HuH-7 (cell line): ENCODE measurements at regions not wholly inside any gene's neighbourhood (a gene's known extent, or its start where the extent isn't known, plus 50 kb on each side); places are given as distances from the start of the nearest gene placed in this dataset.
A peak's percentile ranks its signal among the peaks of the same experiment; 100 is the strongest.
"Not testable (repeated sequence)": the region's sequence is repeated elsewhere in the genome, so short reads cannot be mapped to it uniquely, and the experiment has no call there.

Source experiments
- DNase-seq: peaks from one replicate; pipeline ENCODE4 v3.0.0; 2011; ENCODE audit warnings: low spot score

DNA sequence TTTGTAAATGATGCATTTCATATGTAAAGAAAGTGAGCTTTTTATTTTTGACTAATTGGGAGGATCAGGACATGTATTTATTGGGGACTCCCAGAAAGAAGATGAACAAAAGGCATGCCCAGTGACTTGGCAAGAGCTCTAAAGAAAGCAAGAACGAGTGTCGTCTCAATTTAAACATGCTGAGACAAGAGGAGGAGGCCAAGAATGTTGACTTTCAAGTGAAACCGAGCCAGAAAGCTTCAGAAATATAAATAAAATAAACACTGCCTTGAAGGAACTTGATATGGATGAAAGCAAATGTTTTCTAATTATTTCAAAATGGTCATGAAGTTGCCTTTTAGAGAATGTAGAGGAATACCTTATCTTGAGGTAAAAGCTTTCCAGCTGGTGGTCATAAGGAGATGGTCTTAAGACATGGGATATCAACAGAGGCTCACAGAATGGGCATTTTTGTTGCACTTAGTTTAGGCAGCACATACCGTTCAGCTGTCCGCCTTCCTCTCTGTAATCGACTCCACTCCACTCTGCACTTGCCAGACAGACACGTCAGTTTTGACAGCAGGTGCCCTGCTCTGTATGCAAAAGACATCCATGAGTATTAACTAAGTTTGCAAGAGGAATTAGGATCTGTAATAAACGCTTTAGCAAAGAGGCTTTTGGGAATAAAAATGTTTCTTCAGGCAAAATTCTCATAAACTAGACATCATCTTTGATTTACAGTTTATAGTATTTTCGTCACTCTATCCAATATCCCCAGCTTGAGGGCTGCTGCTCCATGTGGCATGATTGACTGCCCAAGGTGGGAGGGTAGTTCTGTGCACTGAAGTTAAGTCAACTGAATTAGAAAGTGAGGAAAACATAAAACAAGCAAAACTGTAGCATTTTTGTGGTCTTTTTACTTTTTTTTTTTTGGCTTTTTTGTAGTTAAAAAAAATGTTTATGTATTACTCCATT lies 613.1 kb downstream of the PKHD1 start:
- DNase-seq = no peak

DNA sequence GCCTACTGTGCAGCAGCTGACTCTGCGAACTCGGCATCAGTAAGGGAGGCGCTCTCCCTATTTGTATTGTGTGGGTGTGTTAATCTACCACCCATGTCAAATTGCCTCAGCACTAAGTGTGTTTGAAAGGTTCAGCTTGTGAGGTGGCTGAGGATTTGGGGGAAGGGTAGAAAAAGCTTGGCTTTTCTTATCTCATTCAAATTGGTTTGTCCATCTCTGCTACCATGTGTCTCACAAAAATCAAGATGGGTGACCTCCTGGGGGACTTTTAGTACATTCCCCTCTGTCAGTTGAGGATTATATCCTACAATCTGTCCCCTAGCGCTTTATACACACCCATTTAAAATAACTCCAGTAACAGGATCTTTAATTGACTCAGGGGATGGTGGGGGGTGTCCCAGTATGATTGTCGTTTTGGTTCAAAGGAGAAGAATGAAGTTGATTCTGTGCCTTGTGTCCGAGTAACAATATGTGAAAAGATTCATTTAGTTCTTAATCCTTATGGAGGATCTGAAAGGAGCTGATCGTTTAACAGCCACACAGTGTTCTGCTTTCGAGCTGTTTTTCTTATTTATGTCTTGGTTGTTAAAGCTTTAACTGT lies 609.6 kb downstream of the PKHD1 start:
- no peak for DNase-seq

DNA sequence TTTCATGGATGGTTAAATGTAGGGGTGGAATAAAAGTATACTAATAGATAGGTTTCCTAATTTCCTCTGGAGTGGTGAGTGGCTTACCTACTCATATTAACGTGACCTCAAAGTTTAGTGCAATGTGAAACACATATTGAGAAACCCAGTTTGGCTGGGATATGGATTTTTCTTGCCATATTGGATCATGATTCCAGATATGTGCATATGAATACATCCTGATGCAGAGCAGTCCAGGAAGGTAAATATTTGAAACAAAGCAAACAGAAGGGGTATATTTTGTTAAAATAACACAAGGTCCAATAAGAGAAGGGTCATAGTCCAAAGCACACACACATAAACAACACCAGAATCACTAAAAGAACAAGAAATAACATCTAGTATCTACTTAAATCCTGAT lies 608.1 kb downstream of the PKHD1 start:
- no peak for DNase-seq

DNA sequence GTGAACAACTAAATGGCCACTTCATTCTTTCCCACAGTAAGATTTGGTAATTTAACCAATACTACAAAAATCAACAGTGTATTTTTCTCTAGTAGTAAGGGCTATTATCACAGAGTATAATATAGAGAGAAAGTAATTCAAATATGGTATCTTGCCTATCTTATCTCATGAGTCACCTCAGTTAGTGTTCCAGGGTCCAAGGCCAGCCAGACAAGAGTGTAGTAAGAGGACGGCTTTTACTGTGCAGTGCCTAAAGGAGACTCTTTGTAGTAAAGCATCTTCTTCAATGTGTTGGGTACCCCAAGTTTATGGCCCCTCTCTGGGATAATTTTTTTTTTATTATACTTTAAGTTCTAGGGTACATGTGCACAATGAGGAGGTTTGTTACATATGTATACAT lies 607.4 kb downstream of the PKHD1 start:
- DNase-seq = no peak

GRCh38 chr6:51485869-51486268 lies 601.5 kb downstream of the PKHD1 start:
- not testable (repeated sequence) for DNase-seq

DNA sequence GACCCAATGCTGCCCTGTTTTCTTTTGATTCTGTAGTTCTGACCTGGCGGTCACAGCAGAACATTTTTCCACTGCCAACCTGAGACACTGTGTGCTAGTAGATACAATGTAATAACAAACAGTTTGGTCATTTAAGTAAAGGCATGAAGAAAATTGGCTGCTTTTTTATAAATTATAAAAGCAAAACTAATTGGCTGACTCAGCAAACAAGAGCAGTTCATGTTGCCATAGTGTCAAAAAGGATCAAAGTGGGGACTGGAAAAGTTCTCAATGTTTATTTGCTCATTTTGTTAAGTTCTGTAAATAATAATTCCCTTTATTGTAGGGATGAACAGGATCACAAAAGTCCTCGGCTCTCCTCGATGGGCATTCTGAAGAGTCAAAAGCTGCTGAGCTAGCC lies 599.5 kb downstream of the PKHD1 start:
- no peak for DNase-seq

DNA sequence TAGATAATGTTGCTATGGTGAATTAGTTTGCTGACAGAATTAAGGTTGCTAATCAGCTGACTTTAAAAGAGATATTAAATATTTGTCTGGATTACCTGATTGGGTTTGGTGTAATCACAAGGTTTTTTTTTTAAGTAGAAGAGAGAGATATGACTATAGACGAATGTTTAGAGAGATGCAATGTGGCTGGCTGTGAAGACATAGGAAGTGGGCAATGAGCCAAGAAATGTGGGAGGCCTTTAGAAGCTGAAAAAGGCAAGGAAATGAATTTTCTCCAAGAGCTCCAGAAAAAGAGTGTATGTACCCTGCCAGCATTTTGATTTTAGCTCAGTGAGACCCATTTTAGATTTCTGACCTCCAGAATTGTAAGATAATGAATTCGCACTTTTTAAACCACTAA lies 598.3 kb downstream of the PKHD1 start:
- DNase-seq = no peak

- DNase-seq = no peak
Observed at GRCh38 chr6:51490101-51490500, 597.3 kb downstream of the PKHD1 start.

- DNase-seq = no peak
Observed at GRCh38 chr6:51494342-51494741, 593.1 kb downstream of the PKHD1 start.

- DNase-seq = no peak
Observed at GRCh38 chr6:51495096-51495495, 592.3 kb downstream of the PKHD1 start.

DNA sequence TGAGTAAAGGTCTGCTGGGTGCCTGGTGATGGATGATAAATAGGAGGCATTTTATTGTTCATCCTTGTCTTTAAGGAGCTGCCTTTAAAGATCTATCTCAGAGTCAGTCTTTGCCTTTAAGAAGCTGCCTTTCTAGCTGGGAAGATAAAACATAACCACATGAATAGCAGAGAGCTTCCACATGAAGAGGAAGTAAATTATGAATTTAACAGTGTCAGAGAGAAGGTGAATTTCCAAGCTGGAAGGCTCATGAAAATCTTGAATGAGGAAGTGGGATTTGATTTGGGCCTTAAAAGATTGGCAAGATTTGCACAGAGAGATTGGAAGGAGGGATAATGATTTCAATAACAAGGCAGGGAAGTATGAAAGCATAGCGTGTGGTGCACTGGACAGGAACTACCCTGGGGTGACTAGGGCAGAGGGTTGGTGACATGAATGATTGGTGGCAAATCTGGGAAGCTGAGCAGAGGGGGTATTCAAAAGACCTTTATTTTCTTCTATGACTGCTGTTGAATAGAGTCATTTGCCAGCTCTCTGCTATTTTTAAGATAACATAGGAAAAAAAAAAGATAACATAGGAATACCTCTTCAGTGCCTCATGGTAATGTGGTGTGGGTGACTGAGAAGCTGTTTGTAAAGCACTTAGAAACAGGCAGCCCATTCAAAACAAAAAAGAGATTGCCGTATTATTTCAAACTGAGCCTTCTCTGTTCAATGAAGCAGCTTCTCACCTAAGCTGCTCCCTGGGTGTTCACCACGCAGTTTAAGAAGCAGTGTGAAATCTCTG lies 591.6 kb downstream of the PKHD1 start:
- no peak for DNase-seq

GRCh38 chr6:51502996-51503395 lies 584.4 kb downstream of the PKHD1 start:
- DNase-seq = no peak

- DNase-seq = no peak
Observed at GRCh38 chr6:51505434-51505833, 582.0 kb downstream of the PKHD1 start.

DNA sequence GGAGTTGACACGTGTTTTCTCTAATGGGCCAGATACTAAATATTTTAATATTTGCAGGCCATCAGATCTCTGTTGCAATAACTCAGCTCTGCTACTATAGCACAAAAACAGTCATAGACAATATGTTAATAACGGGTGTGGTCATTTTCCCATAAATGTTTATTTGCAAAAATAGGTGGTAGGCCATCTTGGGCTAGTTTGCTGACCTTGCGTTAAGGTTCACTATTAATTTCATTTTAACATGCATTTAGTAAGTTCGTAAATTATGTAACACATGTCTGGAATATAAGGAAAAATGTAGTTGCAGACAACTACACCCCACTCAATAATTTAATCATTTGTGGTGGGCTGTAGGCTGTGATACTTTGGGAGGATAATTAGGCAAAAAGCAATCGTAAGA lies 577.8 kb downstream of the PKHD1 start:
- DNase-seq = no peak

DNA sequence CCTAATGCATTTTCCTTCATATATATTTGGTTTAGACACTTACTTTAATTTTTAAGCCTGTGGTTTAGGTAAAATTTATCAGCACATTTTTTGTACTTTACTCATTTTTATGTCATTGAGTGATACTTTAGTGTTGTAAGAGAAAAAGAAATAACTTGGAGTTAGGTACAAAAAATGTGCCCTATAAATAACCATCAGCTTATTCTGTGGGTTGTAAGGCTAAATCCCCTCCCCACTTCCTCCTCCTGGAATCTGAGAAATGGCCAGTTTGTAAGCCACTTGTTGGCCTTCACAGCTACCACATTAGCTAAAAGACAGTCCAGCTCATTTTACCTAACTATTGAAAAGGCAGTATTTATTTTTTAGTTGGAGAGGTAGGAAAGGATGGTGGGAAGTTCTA lies 576.3 kb downstream of the PKHD1 start:
- DNase-seq = no peak

- peak; percentile 1 for DNase-seq
Observed at GRCh38 chr6:51513891-51514747, 573.3 kb downstream of the PKHD1 start.

GRCh38 chr6:51514748-51515402 lies 572.5 kb downstream of the PKHD1 start:
- no peak for DNase-seq

GRCh38 chr6:51526049-51526448 lies 561.4 kb downstream of the PKHD1 start:
- DNase-seq = no peak

DNA sequence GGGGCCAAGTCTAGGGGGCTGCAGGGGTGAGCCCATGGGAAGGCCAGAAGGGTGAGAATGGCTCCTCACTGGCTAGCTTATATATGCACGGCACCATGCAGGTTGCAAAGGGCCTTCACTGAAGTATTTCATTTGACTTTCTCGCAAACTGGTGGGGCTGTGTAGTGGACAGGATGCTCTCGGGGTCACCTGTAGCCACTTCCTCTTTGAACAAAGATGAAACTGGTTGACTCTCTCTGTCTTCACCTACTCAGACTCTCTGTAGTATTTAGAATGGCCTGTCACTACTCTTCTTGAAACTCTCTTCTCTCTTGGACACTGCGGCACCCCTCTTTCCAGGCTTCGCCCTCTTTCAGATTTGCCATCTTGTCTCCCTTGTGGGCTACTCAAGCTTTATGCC lies 560.5 kb downstream of the PKHD1 start:
- DNase-seq = no peak

DNA sequence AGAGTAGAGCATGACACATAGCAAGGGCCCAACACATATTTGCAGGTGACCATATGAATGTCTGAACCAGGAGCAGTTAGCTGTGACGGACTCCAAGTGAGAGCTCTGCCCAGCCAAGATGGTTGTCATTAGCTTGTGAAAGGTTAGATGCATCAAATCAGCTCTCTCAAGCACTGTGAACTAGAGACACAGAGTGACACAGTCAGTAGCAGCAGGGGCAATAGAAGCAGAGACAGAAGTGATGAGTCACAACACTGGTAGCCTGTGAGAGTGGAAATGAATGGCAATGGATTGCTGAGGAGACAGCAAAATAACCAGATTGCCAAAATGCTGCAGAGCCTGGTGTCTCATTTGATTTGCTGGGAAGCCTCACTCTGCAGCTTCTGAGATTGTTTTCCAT lies 558.9 kb downstream of the PKHD1 start:
- no peak for DNase-seq

DNA sequence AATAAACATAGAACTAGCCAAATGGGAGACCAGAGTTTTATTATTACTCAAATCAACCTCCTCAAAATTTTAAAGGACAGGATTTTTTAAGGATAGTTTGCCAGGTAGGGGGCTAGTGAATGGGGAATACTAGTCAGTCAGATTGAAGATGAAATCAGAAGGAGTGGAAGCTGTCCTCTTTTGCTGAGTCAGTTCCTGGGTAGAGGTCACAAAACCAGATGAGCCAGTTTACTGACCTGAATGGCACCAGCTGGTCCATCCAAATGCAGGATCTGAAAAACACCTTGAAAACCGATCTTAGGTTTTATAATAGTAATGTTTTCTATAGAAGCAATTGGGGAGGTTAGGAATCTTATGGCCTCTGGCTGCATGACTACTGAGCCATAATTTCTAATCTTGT lies 558.2 kb downstream of the PKHD1 start:
- DNase-seq = no peak
